ENCODE measurements at regions not wholly inside any gene's neighbourhood (a gene's known extent, or its start where the extent isn't known, plus 50 kb on each side); places are given as distances from the start of the nearest gene placed in this dataset.

DNA sequence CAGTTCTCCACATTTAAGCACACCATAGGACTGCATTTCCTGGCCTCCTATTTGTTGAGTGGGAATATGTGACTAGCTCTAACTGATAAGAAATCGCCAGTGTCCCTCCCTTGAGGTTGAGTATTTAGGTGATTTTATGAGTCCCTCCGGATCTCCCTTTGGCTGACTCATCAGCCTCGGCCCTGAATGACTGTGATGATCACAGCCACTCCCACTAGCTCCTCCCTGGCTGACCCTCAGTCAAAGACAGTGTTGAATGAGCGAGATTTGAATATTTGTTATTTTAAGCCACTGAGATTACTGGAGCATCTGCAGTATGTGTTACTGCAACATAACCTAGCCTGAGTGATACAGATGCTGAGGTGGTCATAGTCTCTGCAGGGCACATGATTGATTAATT, 515.3 kb downstream of the EPHB1 start:
- no peak for DNase-seq (ENCODE audit: low read depth in 1 of 2, low spot score in 1 of 2)

DNA sequence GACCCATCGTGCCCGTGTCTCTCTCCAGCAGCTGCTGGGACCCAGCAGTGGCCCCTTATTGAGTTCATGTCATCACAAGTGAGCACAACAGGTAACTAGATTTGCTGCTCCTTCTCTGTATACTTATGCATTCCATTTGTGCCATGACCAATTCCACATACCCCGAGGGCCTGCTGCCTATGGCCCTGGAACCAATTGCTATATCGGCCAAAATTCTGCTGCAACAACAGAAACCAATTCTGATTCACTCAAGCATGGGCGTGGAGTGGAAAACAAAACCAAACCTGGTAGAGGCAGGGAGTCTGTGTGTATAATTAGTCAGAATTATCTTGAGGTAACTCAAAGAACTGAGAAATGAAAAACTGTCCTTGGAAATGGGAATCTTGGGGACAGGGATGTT, 516.6 kb downstream of the EPHB1 start:
- no peak for DNase-seq (ENCODE audit: low read depth in 1 of 2, low spot score in 1 of 2)

DNA sequence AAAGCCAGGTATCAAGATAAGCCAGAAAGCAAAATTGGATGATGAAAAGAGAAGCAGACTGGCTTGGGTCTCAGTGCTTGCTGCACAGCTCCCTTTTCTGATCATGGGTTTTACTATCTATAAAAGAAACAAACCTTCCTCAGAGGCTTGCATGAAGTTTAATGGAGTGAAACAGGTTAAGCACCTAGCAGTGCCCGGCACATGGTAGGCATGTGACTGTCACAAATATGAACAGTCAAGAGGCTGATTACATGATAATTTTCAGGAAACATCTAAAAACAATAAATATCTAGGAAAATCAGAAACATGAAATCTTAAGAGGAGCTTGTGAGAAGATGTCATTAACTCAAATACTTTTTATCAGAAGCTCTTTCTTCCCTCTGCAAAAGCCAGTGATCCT, 519.2 kb downstream of the EPHB1 start:
- DNase-seq (ENCODE audit: low read depth in 1 of 2, low spot score in 1 of 2) = no peak

DNA sequence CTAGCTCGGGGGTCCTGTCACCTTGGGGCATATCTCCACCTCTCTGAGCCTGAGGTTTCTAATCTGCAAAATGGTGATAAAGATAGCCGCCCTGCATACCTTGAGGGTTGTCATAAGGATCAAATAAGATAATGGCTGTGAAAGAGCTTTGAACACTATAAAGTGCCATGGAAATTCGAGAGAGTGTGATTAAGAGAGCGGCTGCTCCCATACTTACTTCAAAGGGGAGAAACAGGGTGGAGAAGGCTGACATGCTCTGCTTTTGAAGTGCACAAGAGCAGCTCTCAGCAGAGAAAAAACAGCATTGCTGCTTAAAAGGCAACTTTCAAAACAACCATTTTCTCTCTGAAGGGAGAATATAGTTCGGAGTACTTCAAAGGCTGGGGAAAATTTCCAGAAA, 529.2 kb downstream of the EPHB1 start:
- no peak for DNase-seq (ENCODE audit: low read depth in 1 of 2, low spot score in 1 of 2)

DNA sequence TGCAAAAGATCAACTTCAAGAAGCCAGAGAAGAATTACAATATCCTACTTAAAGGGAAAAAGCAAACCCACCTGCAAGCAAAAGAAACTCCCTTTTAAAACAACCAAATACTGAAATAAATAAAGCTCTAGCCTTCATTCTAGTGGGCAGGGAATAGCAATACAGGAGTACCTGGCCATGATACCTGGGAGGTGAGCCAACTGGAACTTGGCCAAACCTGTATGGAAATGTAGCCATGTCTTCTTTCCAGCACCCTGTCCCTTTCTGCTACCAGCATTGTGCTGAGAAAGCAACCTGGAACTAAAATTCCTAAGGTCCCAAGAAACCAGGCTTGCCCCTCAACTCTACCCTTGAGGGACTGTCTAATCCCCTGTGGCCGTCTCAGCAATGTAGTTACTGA, 530.0 kb downstream of the EPHB1 start:
- no peak for DNase-seq (ENCODE audit: low read depth in 1 of 2, low spot score in 1 of 2)

DNA sequence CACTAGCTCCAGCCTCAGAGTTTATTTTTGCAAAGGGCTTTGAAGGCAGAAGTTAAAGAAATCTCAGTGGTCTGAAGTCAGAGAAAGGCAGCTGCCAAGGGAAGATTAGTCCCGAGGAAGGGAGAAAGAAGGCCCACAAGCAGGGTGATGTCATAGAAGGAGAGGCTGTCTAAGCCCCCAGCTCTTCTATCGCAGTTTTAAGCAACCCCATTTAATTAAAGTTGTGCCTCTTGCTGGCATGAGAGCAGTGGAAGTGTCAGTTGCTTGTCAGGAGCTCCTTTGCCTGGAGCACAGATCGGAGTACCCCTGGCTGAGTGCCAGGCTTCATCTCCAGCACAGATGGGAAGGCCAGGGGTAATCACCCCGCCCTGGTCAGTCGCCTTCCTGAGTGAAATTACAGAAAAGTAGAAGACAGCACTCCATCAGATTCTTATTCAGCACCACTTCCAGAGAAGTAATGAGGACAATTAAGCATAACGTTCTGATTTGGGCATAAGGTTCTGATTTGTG, 530.7 kb downstream of the EPHB1 start:
- no peak for DNase-seq (ENCODE audit: low read depth in 1 of 2, low spot score in 1 of 2)

DNA sequence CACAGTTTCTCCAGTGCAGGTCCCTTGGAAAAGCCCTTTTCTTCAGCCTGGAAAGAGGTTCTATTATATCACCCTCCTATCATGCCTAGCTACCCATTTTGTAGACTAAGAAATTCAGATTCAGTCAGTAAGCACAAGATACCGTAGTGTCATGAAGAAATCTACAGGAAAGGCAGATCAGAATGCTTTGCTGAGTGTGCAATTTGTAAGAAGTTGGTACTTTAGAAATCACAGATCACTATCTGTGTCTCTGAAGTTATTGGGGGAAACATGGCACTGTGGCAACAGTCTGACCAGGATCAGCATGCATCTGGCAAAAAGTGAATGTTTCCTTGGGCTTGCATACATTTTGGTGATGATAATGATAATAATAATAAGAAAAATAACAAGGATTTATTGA, 531.8 kb downstream of the EPHB1 start:
- DNase-seq (ENCODE audit: low read depth in 1 of 2, low spot score in 1 of 2) = no peak

DNA sequence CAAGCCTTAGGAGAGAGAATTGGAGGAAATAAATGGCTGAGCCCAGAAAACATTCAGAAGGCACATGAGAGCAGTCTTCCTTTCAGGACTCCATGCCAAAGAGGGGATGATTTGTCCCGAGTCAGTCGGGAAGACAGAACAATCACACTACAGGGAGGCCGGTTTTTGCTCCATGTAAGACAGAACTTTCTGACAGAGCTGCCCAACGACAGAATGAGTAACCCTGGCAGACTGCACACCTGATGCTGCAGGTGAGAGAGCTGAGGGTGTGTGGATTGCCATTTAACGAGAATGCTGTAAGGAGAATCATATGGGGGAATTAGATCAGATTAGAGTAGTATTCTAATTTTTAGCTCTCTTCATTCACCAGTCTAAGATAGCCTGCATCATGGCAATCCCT, 533.0 kb downstream of the EPHB1 start:
- DNase-seq (ENCODE audit: low read depth in 1 of 2, low spot score in 1 of 2) = no peak

DNA sequence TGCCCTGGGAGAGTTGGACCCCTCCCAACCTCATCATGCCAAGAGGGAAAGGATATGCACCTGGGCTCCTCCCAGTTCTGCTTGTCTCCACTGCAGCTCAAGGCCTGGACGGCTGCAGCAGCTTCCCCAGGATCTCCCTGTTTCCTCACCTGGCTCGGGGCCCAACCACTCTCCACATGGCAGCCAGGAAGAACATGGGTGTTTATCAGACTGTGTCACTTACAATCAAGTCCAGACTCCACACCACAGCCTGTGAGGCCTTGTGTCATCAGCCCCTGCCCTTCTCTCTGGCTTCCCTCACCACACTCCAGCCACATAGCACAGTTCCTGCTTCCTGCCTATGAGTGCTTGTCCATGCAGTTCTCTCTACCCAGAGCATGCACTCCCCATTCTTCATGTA, 534.4 kb downstream of the EPHB1 start:
- DNase-seq (ENCODE audit: low read depth in 1 of 2, low spot score in 1 of 2) = no peak

DNA sequence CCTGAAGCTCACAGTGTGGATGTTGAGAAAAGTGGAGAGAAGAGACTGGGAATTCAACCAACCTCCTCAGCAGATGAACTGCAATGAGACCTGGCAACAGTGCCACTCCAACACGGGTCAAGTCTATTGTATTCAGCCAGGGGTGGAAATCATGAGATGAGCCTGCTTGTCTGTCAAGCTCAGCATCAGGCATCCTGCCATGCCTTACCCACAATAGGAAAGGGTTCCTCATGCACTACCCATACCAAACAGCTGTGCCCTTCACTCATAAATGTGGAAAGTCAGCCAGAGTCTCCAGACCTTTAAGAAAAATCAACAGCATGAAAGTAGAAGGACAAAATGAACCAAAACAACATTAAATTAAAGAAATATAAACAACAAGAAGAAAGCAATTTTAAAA, 542.1 kb downstream of the EPHB1 start:
- no peak for DNase-seq (ENCODE audit: low read depth in 1 of 2, low spot score in 1 of 2)

DNA sequence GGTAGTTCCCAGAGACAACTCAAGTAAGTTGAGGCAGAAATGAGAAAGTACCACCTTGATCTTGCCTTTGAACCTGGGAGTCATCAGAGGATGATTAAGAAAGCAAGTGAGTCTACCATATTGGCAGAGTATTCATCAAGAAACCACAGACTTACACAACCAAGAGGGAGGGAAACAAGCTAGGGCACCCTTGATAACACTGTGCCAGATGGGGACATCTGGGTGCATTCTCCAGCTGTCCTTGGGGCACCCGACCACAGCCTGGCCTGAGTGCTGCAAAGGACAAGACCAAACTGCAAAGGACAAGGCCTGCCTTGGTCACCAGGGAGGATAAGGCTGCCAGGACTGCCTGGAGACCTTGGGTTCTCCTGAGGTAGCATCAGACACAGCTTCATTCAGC, 553.6 kb downstream of the EPHB1 start:
- no peak for DNase-seq (ENCODE audit: low read depth in 1 of 2, low spot score in 1 of 2)

DNA sequence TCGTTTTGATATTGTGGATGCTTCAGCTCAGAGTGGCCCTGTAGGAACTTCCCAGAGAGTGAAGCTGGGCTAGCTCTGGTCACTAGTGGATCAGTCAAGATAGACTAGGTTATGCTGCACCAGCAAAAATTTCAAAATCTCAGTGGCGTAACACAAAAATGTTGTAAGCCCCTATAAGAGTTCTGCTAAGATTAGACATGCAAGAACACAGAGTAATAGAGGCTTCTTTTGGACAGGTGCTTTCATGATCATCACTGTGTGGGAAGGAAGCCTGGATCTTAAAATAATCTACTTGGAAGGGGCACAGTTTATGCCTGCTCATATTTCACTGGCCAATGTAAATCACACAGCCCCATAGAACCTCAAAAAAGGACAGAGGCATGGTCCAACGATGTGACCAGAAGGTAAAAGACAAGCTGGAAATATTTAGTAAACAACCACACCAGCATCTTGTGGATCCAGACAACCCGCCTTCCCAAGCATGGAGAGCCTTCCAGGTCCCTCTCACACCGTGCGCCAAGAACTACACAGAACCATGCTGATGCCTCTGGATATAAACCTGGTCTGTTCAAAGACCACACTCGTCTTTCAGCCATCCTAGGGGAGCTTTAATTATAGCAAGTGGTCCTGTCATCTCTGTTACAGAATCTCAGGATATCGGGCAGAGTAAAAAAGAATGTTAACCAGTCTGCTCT, 554.3 kb downstream of the EPHB1 start:
- no peak for DNase-seq (ENCODE audit: low read depth in 1 of 2, low spot score in 1 of 2)

DNA sequence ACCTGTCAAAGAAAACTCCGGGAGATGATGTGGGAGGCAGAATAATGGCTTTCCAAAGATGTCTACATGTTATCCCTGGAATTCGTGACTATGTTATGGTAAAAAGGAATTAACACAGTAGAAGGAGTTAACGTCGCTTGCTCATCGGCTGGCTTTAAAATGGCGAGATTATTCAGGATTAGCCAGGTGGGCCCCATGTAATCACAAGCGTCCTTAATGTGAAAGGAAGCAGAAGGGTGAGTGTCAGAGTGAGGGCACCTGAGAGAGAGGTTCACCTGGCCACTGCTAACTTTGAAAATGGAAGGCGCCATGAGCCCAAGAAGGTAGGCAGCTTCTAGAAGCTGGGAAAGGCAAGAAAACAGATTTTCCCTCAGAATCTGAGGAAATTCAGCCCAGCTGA, 557.2 kb downstream of the EPHB1 start:
- DNase-seq (ENCODE audit: low read depth in 1 of 2, low spot score in 1 of 2) = no peak

DNA sequence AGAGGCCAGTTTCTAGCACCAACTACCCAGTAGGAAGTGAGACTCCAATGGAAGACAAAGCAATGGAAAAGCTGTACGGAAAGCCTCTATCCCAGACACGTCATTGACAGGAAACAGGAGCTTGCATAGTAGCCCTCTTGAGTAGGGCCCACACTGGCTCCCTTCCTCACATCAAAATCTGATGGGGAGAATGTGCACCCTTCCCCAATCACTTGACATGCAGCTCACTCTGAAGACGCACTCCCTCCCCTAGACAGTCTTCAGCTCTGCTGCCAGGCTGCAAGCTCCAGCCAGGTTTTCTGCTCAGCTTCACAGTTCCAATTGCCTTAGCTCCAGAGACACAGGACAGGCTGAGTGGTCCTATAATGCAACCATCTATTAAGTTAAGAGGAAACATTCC, 567.8 kb downstream of the EPHB1 start:
- DNase-seq (ENCODE audit: low read depth in 1 of 2, low spot score in 1 of 2) = no peak

DNA sequence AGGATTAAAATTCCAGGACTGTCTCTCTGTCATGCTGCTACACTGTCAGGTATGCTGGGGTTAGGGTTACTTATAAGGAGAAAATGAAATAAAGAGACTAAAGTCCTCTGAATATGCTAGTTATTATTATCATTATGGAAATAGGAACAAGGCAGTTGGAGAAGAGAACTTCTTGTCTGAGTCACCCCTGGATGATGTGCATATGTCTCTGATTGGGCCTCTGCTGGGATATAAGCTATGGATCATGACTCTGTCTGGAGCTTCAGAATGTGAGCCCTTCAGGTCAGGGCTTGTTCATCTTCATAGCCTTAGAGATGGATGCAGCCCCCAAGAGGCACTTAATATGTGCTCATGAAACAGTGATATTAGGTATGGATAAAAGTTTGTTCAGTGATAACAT, 569.6 kb downstream of the EPHB1 start:
- no peak for DNase-seq (ENCODE audit: low read depth in 1 of 2, low spot score in 1 of 2)

DNA sequence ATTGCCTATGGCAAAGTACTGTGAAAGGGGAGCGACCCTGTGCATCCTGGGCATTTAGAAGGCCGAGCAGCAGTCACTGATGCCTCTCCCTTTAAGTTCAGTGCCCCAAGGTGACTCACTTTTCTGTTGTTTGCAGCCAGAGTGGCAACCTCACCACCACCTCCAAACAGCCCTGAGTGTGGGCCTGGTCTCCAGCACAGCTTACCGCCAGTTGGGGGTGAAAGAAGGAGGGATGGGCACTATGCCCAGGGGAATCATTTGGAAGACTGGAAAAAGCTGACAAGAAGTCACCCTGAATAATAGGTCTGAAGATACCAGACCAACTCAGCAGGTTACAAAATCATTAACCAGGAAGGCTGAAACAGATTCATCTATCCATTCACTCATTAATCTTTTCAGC, 571.8 kb downstream of the EPHB1 start:
- no peak for DNase-seq (ENCODE audit: low read depth in 1 of 2, low spot score in 1 of 2)

DNA sequence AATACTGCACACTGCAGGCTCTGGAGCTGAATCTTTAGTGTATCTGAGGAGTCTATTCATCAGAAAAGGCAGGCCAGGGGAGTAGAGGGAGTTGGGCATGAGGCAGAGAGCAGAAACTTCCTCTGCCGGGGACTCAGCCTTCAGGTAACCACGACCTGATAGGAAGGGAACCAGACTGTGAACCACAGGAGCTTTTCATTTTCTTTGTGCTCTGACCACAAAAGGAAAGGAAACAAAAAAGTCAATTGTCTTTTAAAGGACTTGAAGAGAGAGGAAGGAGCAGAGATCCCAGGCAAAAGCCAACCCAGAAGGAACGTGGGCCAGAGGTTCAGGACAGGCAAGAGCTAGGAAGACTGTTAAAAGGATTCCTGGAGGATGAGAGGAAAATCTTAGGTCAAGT, 573.3 kb downstream of the EPHB1 start:
- no peak for DNase-seq (ENCODE audit: low read depth in 1 of 2, low spot score in 1 of 2)

DNA sequence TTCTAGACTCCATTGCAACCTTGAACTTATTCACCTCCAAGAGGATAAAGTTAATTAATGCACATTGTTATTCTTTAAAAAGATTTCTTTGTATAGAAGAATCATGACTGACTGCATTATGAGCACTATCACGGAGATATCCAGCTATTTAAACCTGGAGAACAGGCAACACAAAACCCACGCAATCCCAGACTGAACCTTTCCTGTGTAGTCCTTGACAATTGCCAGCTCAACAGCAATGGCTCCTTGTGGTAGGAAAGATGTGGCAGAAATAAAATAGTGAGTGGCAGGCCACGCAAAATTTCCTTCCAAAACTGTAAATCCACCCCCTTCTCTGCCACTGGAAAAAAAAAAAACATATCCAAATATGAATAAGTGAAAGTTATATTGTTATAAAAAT, 573.7 kb downstream of the EPHB1 start:
- DNase-seq (ENCODE audit: low read depth in 1 of 2, low spot score in 1 of 2) = no peak

DNA sequence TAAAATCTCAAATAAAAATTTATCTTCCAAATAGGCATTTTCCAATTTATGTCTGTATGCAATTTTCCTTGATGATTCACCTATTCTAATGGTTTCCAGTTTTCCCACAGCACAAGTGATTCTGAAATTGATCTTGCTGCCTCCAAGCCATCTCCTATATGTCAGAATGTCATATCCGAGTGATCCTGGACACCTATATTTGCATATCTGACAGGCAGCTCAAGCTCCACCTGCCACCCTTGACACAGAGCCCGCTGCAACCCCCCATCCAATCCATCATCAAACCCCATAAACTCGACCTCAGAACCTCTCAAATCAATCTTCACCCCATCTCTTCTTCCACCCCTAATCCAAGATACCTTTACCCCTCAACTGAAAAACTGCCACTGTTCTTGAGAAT, 579.5 kb downstream of the EPHB1 start:
- no peak for DNase-seq (ENCODE audit: low read depth in 1 of 2, low spot score in 1 of 2)

DNA sequence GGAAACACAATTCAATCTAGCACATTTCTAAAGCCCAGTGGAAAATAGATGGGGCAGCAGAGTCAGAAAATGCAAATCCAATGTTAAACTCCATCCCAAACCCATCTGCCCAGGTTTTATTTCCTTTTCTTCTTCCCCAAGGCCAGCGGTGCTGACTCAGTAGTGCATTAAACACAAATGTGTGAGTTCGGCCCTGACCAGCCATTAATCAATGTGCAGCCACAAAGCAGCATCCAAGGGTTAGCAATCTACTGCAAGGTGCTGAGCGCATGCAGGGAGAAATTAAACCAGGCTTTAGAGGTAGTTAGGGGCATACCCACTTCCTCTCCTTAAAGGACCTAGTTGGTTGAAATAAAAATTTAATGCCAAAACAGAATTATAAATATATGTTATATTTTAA, 583.3 kb upstream of the PPP2R3A start:
- no peak for DNase-seq (ENCODE audit: low read depth in 1 of 2, low spot score in 1 of 2)

DNA sequence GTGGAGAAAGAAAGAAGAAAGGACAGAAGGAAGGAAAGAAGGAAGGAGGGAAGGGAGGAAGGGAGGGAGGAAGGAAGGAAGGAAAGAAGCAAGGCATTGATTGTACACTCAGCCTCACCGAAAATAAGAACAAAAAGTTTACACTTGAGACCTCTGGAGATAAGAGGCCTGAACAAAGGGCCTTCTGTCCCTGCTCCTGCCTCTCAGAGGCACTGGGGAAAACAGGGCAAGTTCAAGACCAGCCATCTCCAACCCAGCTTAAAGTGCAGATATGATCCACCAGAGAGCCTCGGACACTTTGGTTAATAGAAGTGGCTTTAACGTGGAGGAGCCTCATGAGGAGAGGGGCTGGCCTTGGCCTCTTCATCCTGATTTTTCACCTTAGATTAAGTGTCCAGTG, 582.9 kb upstream of the PPP2R3A start:
- DNase-seq (ENCODE audit: low read depth in 1 of 2, low spot score in 1 of 2) = no peak

DNA sequence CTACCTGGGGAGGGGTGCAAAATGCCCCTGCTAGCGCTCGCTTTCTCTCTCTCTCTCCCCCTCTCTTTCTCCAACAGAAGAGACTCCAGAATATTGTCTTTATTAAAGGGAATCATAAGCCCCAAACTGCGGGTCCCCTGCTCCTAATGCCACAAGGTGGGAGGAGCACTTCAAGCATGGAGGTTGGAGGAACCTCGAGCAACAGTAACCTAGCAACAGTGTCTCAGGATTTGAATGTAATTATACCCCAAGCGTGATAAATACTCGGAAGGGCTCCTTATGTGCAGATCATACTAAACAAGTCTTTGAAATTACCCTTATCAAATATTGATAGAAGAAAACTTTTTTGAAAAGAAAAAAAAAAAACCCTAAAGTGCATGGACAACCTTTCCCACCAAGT, 582.2 kb upstream of the PPP2R3A start:
- DNase-seq (ENCODE audit: low read depth in 1 of 2, low spot score in 1 of 2) = no peak

DNA sequence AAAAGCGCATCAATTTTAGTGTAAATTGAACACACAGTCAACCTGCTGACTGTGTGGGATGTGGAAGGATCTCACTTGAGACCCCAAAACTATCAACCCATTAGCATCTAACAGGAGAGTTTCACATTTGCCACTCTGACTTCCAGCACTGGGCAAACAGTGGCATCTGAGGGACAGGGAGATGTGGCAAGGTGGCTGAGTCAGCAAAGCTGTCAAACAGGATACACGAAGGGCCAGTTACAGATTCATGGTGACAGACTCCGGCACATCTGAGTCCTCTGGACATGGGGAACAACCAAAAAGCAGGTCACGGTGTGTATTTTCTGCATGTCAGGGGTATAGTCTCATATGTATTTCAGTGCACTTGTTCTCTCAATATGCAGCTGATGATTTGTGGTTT, 573.4 kb upstream of the PPP2R3A start:
- DNase-seq (ENCODE audit: low read depth in 1 of 2, low spot score in 1 of 2) = no peak

DNA sequence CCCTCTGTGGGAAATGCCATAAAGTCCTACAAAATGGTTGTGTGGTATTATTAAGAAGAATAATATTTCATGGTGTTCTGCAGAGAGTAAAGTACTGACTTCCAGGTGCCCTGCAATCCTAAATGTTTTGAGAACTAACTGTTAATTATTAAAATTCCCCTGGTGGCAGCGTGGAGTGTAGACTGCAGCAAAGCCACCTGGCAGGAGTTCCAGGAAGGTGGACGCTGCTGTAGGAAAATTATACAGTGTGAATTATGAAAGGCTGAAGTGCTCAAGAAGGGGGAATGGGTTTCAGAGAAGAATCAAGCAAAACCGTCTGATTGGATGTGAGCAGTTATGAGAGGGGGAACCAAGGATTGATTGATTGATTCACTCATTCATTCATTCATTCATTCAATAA, 572.4 kb upstream of the PPP2R3A start:
- DNase-seq (ENCODE audit: low read depth in 1 of 2, low spot score in 1 of 2) = no peak

Measured in stimulated activated CD4-positive, alpha-beta T cell treated with anti-CD3 and anti-CD28 coated beads, Interleukin-15, amount 100 ng/mL, for 1 hour (primary cell).